Transverse colon (tissue), 4 donors: ENCODE measurements at regions not wholly inside any gene's neighbourhood (a gene's known extent, or its start where the extent isn't known, plus 50 kb on each side); places are given as distances from the start of the nearest gene placed in this dataset.

Source experiments
- DNase-seq: peaks from one replicate; pipeline ENCODE4 v3.0.0-alpha.2; 2019
- H3K27ac ChIP-seq, 4 donors: fragments of 200-600 bp; sonication (generic); 2 replicates each; pipeline ENCODE4 v1.5.1; 2016 to 2018; ENCODE audit warnings: inconsistent platforms in 4 of 4
- H3K27me3 ChIP-seq: fragments of 200-600 bp; sonication (generic); 2 replicates; pipeline ENCODE4 v1.5.1; 2017; ENCODE audit warnings: inconsistent platforms
- H3K36me3 ChIP-seq, 4 donors: fragments of 200-600 bp; sonication (generic); 2 replicates each; pipeline ENCODE4 v1.5.1; 2017 to 2019; ENCODE audit warnings: inconsistent platforms in 4 of 4
- H3K4me1 ChIP-seq, 4 donors: fragments of 200-600 bp; sonication (generic); 2 replicates each; pipeline ENCODE4 v1.5.1; 2017 to 2020; ENCODE audit warnings: inconsistent platforms in 4 of 4
- H3K4me3 ChIP-seq, 4 donors: fragments of 200-600 bp; sonication (generic); 1 replicate in 1 of 4; 2 replicates in 3 of 4; pipeline versions ENCODE4 v1.5.1 to v1.6.1; 2017 to 2019; ENCODE audit warnings: inconsistent platforms in 4 of 4
- H3K9me3 ChIP-seq, 2 donors: fragments of 200-600 bp; sonication (generic); 2 replicates each; pipeline ENCODE4 v1.5.1; 2017 to 2019; ENCODE audit warnings: inconsistent platforms in 2 of 2
- EP300 ChIP-seq: sonication (generic); formaldehyde crosslinking; IDR thresholded peaks from one replicate; pipeline ENCODE4 v1.6.1; 2017; ENCODE audit warnings: antibody characterized with exemption, low read depth
- POLR2A ChIP-seq: fragments of 450-650 bp; IDR thresholded peaks from one replicate; pipeline ENCODE4 v1.6.1; 2016; ENCODE audit warnings: antibody characterized with exemption, mild to moderate bottlenecking, moderate library complexity
- POLR2AphosphoS5 ChIP-seq, 3 donors: sonication (generic); formaldehyde crosslinking; IDR thresholded peaks; one replicate each; pipeline ENCODE4 v1.6.1; 2016; ENCODE audit warnings: antibody characterized with exemption in 3 of 3
- WGBS, 2 donors: methylation state at CpG; one replicate each; pipeline ENCODE4 v1.1.5; 2018; ENCODE audit warnings: low coverage in 1 of 2; 5-methylcytosine and 5-hydroxymethylcytosine counted together
- in situ Hi-C, 4 donors: fragments of 200-750 bp; cut with MboI; loops; one replicate each; pipeline versions ENCODE4 v1.15.0 to v1.15.1; 2017; ENCODE audit warnings: low sequenced_read_pairs in 3 of 4, low pct_ligation_motif_present in 1 of 4, low pct_unique_long_range_greater_than_20kb in 1 of 4
- intact Hi-C: fragments of 100-400 bp; cut with DNase I; formaldehyde crosslinking; loops from one replicate; pipeline ENCODE4 v1.15.1; 2023; ENCODE audit warnings: low total_unique reads
- TF ChIP-seq, protein P1 (sequence below), 5 experiments: fragments of 200-600 bp in 3 of 5; fragments of 450-650 bp in 2 of 5; sonication (generic) in 3 of 5; IDR thresholded peaks; 1 replicate in 2 of 5; 2 replicates in 3 of 5; pipeline ENCODE4 v1.5.1; 2016 to 2017; ENCODE audit warnings: antibody characterized with exemption in 5 of 5, inconsistent platforms in 3 of 5, mild to moderate bottlenecking in 2 of 5, moderate library complexity in 1 of 5

GRCh38 chr6:98094696-98095095 is 739.7 kb upstream of the POU3F2 start:
- no peaks in the 10 kb centered on the region for H3K27me3 ChIP-seq
- 65 to 66% methylated on average over 4 of the region's 4 CpGs for WGBS, 2 donors
- H3K4me3 ChIP-seq: no peak overlapping the region
- TF ChIP-seq POLR2A: no peak
- TF ChIP-seq, protein P1, sequence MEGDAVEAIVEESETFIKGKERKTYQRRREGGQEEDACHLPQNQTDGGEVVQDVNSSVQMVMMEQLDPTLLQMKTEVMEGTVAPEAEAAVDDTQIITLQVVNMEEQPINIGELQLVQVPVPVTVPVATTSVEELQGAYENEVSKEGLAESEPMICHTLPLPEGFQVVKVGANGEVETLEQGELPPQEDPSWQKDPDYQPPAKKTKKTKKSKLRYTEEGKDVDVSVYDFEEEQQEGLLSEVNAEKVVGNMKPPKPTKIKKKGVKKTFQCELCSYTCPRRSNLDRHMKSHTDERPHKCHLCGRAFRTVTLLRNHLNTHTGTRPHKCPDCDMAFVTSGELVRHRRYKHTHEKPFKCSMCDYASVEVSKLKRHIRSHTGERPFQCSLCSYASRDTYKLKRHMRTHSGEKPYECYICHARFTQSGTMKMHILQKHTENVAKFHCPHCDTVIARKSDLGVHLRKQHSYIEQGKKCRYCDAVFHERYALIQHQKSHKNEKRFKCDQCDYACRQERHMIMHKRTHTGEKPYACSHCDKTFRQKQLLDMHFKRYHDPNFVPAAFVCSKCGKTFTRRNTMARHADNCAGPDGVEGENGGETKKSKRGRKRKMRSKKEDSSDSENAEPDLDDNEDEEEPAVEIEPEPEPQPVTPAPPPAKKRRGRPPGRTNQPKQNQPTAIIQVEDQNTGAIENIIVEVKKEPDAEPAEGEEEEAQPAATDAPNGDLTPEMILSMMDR (IDR thresholded peaks at IDR 0.05): no peak
- no peak for TF ChIP-seq EP300
- no peak for TF ChIP-seq POLR2AphosphoS5 (IDR thresholded peaks at IDR 0.05)
- no peaks in the 10 kb centered on the region for H3K36me3 ChIP-seq
- no peaks in the 10 kb centered on the region for H3K4me1 ChIP-seq
- no peak for DNase-seq
- in situ Hi-C loops: no loop called here
- no peak overlapping the region for H3K27ac ChIP-seq
- no peaks in the 10 kb centered on the region for H3K9me3 ChIP-seq
- intact Hi-C loops: no loop called here

GRCh38 chr6:98107801-98108200 is 726.6 kb upstream of the POU3F2 start:
- intact Hi-C loops: no loop called here
- H3K27me3 ChIP-seq: no peaks in the 10 kb centered on the region
- H3K36me3 ChIP-seq: no peaks in the 10 kb centered on the region
- in situ Hi-C loops: no loop called here
- H3K4me1 ChIP-seq: no peaks in the 10 kb centered on the region
- no peaks in the 10 kb centered on the region for H3K9me3 ChIP-seq
- H3K27ac ChIP-seq: no peak overlapping the region
- TF ChIP-seq, protein P1 (IDR thresholded peaks at IDR 0.05): no peak
- no peak for TF ChIP-seq POLR2AphosphoS5 (IDR thresholded peaks at IDR 0.05)
- no peak for TF ChIP-seq POLR2A
- TF ChIP-seq EP300: no peak
- H3K4me3 ChIP-seq: no peak overlapping the region
- no peak for DNase-seq

DNA sequence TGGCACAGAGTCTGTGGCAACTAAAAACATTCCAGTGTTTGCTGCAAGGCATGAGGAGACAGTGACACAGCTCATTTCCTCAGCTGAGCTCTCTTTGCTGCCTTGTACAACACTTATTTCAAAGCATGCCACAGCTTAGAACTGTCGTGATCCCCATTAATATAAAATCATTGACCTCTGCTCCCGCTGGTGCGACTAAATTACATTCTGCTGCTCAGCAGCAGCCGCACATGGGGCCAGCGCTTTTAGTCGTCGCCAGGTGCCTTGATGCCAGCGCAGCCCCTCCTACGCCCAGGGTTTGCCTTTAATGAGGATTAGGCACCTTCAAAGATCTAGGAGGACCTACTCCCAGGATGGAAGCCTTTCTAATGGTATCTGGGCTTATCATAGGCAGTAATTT is 717.9 kb upstream of the POU3F2 start:
- WGBS, 2 donors: 82% methylated on average over 9 of the region's 9 CpGs; no CpG with 5 or more reads in 1 of the 2 donors
- no peaks in the 10 kb centered on the region for H3K4me1 ChIP-seq
- in situ Hi-C loops (no loop called here), intact Hi-C loops (no loop called here)
- no peaks in the 10 kb centered on the region for H3K36me3 ChIP-seq
- DNase-seq: no peak
- no peaks in the 10 kb centered on the region for H3K9me3 ChIP-seq
- no peak for TF ChIP-seq EP300
- TF ChIP-seq POLR2A: no peak
- TF ChIP-seq POLR2AphosphoS5 (IDR thresholded peaks at IDR 0.05): no peak
- TF ChIP-seq, protein P1 (IDR thresholded peaks at IDR 0.05): no peak
- no peak overlapping the region for H3K4me3 ChIP-seq
- no peak overlapping the region for H3K27ac ChIP-seq
- no peaks in the 10 kb centered on the region for H3K27me3 ChIP-seq

- H3K4me3 ChIP-seq: no peak overlapping the region
- TF ChIP-seq POLR2A (no peak), POLR2AphosphoS5 (IDR thresholded peaks at IDR 0.05) (no peak), EP300 (no peak)
- TF ChIP-seq, protein P1 (IDR thresholded peaks at IDR 0.05): no peak
- 50 to 66% methylated on average over 1 of the region's 1 CpG for WGBS, 2 donors
- DNase-seq: no peak
- intact Hi-C loops (no loop called here), in situ Hi-C loops (no loop called here)
- no peak overlapping the region for H3K27ac ChIP-seq
- H3K36me3 ChIP-seq: no peaks in the 10 kb centered on the region
- H3K9me3 ChIP-seq: no peaks in the 10 kb centered on the region
- no peaks in the 10 kb centered on the region for H3K27me3 ChIP-seq
- no peaks in the 10 kb centered on the region for H3K4me1 ChIP-seq
Measured at GRCh38 chr6:98117068-98117467, 717.3 kb upstream of the POU3F2 start.
